ENCODE measurements at regions not wholly inside any gene's neighbourhood (a gene's known extent, or its start where the extent isn't known, plus 50 kb on each side); places are given as distances from the start of the nearest gene placed in this dataset.

- no peak overlapping the region for H3K4me3 ChIP-seq
- H3K4me1 ChIP-seq (ENCODE audit: insufficient read depth) = no peaks in the 10 kb centered on the region
- H3K36me3 ChIP-seq = no peaks in the 10 kb centered on the region
- no peaks in the 10 kb centered on the region for H3K9me3 ChIP-seq
- H3K27ac ChIP-seq = no peak overlapping the region
- no peak for TF ChIP-seq POLR2A (IDR thresholded peaks at IDR 0.05)
- no peak for TF ChIP-seq EP300 (IDR thresholded peaks at IDR 0.05)
- no peak for TF ChIP-seq CTCF (IDR thresholded peaks at IDR 0.05)
- WGBS, 3 donors = 61 to 67% (median 66%) methylated on average over 1 of the region's 1 CpG
- no peak for DNase-seq
- no peaks in the 10 kb centered on the region for H3K27me3 ChIP-seq
- intact Hi-C loops (cut with DNase I) = no loop called here
These were observed 182.1 kb upstream of the SEL1L start for GRCh38 chr14:81715731-81716130.

GRCh38 chr14:81716953-81717352 is 183.3 kb upstream of the SEL1L start:
- Histone ChIP-seq H3K4me3 (no peak overlapping the region), H3K27me3 (no peaks in the 10 kb centered on the region), H3K4me1 (ENCODE audit: insufficient read depth) (no peaks in the 10 kb centered on the region), H3K36me3 (no peaks in the 10 kb centered on the region), H3K27ac (no peak overlapping the region), H3K9me3 (no peaks in the 10 kb centered on the region)
- no peak for TF ChIP-seq EP300 (IDR thresholded peaks at IDR 0.05)
- no peak for TF ChIP-seq POLR2A (IDR thresholded peaks at IDR 0.05)
- no peak for TF ChIP-seq CTCF (IDR thresholded peaks at IDR 0.05)
- no peak for DNase-seq
- intact Hi-C loops (cut with DNase I) = no loop called here
- 33 to 41% (median 38%) methylated on average over 6 of the region's 6 CpGs for WGBS, 3 donors

DNA sequence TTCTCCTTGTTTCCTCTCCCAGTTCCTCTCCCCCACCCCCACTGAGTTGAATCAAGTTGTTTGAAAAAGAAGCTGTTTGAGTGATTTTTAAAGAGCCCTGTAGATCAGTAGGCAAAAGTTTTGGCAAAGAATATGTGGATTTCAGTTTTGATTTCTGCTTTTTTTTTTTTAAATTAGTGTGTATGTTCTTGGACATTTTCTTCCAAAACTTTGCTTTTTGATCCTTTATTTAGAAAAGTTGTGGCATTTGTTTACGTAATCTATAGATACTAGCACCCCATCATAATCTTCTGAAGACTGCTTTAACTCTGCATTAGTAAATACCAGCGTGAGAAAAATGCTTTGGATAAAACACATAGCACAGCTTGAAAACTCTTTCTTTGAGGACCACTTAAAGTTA is 190.3 kb upstream of the SEL1L start:
- WGBS, 3 donors = 60 to 74% (median 63%) methylated on average over 2 of the region's 2 CpGs
- TF ChIP-seq EP300 (IDR thresholded peaks at IDR 0.05) (no peak), POLR2A (IDR thresholded peaks at IDR 0.05) (no peak), CTCF (IDR thresholded peaks at IDR 0.05) (no peak)
- Histone ChIP-seq H3K4me3 (no peak overlapping the region), H3K9me3 (no peaks in the 10 kb centered on the region), H3K36me3 (no peaks in the 10 kb centered on the region), H3K27me3 (no peaks in the 10 kb centered on the region), H3K4me1 (ENCODE audit: insufficient read depth) (no peaks in the 10 kb centered on the region), H3K27ac (no peak overlapping the region)
- intact Hi-C loops (cut with DNase I) = no loop called here
- no peak for DNase-seq

GRCh38 chr14:81727218-81727617 is 193.6 kb upstream of the SEL1L start:
- Histone ChIP-seq H3K4me1 (ENCODE audit: insufficient read depth) (no peaks in the 10 kb centered on the region), H3K27ac (no peak overlapping the region), H3K36me3 (no peaks in the 10 kb centered on the region), H3K9me3 (no peaks in the 10 kb centered on the region), H3K4me3 (no peak overlapping the region), H3K27me3 (no peaks in the 10 kb centered on the region)
- 17 to 32% (median 20%) methylated on average over 2 of the region's 2 CpGs for WGBS, 3 donors
- intact Hi-C loops (cut with DNase I) = no loop called here
- TF ChIP-seq POLR2A (IDR thresholded peaks at IDR 0.05) (no peak), EP300 (IDR thresholded peaks at IDR 0.05) (no peak), CTCF (IDR thresholded peaks at IDR 0.05) (no peak)
- no peak for DNase-seq

DNA sequence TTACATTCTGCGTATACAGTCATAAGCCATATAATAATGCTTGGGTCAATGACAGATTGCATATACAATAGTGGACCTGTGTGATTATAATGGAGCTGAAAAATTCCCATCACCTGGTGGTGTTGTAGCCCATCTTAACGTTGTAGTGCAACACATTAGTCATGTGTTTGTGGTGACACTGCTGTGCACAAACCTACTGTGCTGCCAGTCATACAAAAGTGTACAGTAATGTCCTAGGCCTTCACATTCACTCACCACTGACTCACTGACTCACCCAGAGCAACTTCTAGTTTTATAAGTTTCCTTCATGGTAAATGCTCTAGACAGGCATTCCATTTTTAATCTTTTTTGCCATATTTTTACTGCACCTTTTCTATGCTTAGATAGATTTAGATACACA is 194.8 kb upstream of the SEL1L start:
- TF ChIP-seq POLR2A (IDR thresholded peaks at IDR 0.05) (no peak), CTCF (IDR thresholded peaks at IDR 0.05) (no peak), EP300 (IDR thresholded peaks at IDR 0.05) (no peak)
- Histone ChIP-seq H3K27me3 (no peaks in the 10 kb centered on the region), H3K36me3 (no peaks in the 10 kb centered on the region), H3K9me3 (no peaks in the 10 kb centered on the region), H3K27ac (no peak overlapping the region), H3K4me3 (no peak overlapping the region), H3K4me1 (ENCODE audit: insufficient read depth) (no peaks in the 10 kb centered on the region)
- DNase-seq = no peak
- intact Hi-C loops (cut with DNase I) = no loop called here
- 80 to 87% (median 87%) methylated on average over 2 of the region's 2 CpGs for WGBS, 3 donors

All from ovary (tissue), 7 donors.